ENCODE measurements at regions not wholly inside any gene's neighbourhood (a gene's known extent, or its start where the extent isn't known, plus 50 kb on each side); places are given as distances from the start of the nearest gene placed in this dataset.

- TF ChIP-seq POLR2A (IDR thresholded peaks at IDR 0.05) (no peak), CTCF (IDR thresholded peaks at IDR 0.05) (no peak)
These were observed 91.4 kb upstream of the DYNLRB2 start for GRCh38 chr16:80449392-80449791.
